Activated T-cell treated with anti-CD3 and anti-CD28 coated beads, Interleukin-2, amount 50 U/mL, for 48 hours (primary cell): ENCODE measurements at regions not wholly inside any gene's neighbourhood (a gene's known extent, or its start where the extent isn't known, plus 50 kb on each side); places are given as distances from the start of the nearest gene placed in this dataset.
"Not testable (repeated sequence)": the region's sequence is repeated elsewhere in the genome, so short reads cannot be mapped to it uniquely, and the experiment has no call there.

Source experiments
- DNase-seq, 2 experiments: peaks; one replicate each; pipeline ENCODE4 v3.0.0-alpha.2; 2020

- not testable (repeated sequence) for DNase-seq
These were observed 129.0 kb upstream of the OR4C13 start for GRCh38 chr11:49823188-49823587.

- not testable (repeated sequence) for DNase-seq
These were observed 101.7 kb upstream of the OR4C13 start for GRCh38 chr11:49850541-49850940.

- no peak for DNase-seq
These were observed 100.7 kb upstream of the OR4C13 start for GRCh38 chr11:49851511-49851910.

GRCh38 chr11:49851971-49852389 is 100.2 kb upstream of the OR4C13 start:
- DNase-seq: no peak

GRCh38 chr11:49888875-49889274 is 63.3 kb upstream of the OR4C13 start:
- not testable (repeated sequence) for DNase-seq

GRCh38 chr11:49891910-49892671 is 60.1 kb upstream of the OR4C13 start:
- DNase-seq: not testable (repeated sequence)

- not testable (repeated sequence) for DNase-seq
These were observed 58.7 kb upstream of the OR4C13 start for GRCh38 chr11:49893442-49893841.
